GM06990 (cell line): ENCODE measurements at regions not wholly inside any gene's neighbourhood (a gene's known extent, or its start where the extent isn't known, plus 50 kb on each side); places are given as distances from the start of the nearest gene placed in this dataset.

Source experiments
- DNase-seq: peaks from one replicate; pipeline ENCODE4 v3.0.0-alpha.2; 2011; ENCODE audit not compliant: insufficient read length; ENCODE audit errors: extremely low read depth
- H3K27me3 ChIP-seq: replicated peaks from 2 replicates; pipeline ENCODE4 v1.6.0; 2011; ENCODE audit warnings: low read length; ENCODE audit not compliant: control insufficient read depth, insufficient read depth
- H3K36me3 ChIP-seq: 2 replicates; pipeline ENCODE4 v1.5.1; 2011; ENCODE audit warnings: low read length; ENCODE audit not compliant: control insufficient read depth, insufficient read depth
- H3K4me3 ChIP-seq: replicated peaks from 2 replicates; pipeline ENCODE4 v1.5.1; 2011; ENCODE audit warnings: low read depth, mild to moderate bottlenecking, control low read depth, low read length
- CTCF ChIP-seq: IDR thresholded peaks from 2 replicates; pipeline ENCODE4 v1.5.1; 2011; ENCODE audit warnings: low read length, control low read depth, mild to moderate bottlenecking, inconsistent platforms; ENCODE audit not compliant: insufficient read depth, poor library complexity, severe bottlenecking

- Histone ChIP-seq H3K4me3 (no peak overlapping the region), H3K36me3 (no peaks in the 10 kb centered on the region), H3K27me3 (no peaks in the 10 kb centered on the region)
- DNase-seq: no peak
- no peak for TF ChIP-seq CTCF
Observed at GRCh38 chr3:178059836-178060235, 476.4 kb upstream of the KCNMB2 start.

- no peak overlapping the region for H3K4me3 ChIP-seq
- H3K36me3 ChIP-seq: no peaks in the 10 kb centered on the region
- DNase-seq: no peak
- H3K27me3 ChIP-seq: no peaks in the 10 kb centered on the region
- TF ChIP-seq CTCF: no peak
Observed at GRCh38 chr3:178060407-178060806, 475.8 kb upstream of the KCNMB2 start.

- no peak for TF ChIP-seq CTCF
- Histone ChIP-seq H3K4me3 (no peak overlapping the region), H3K27me3 (no peaks in the 10 kb centered on the region), H3K36me3 (no peaks in the 10 kb centered on the region)
- DNase-seq: no peak
Observed at GRCh38 chr3:178062126-178062525, 474.1 kb upstream of the KCNMB2 start.

- Histone ChIP-seq H3K4me3 (no peak overlapping the region), H3K27me3 (no peaks in the 10 kb centered on the region), H3K36me3 (no peaks in the 10 kb centered on the region)
- no peak for TF ChIP-seq CTCF
- DNase-seq: no peak
Observed at GRCh38 chr3:178063461-178063860, 472.8 kb upstream of the KCNMB2 start.

- TF ChIP-seq CTCF: no peak
- DNase-seq: no peak
- Histone ChIP-seq H3K27me3 (no peaks in the 10 kb centered on the region), H3K4me3 (no peak overlapping the region), H3K36me3 (no peaks in the 10 kb centered on the region)
Observed at GRCh38 chr3:178067721-178068120, 468.5 kb upstream of the KCNMB2 start.
